NCI-H187 treated with DMSO at 0.1 percent for 48 hours (cell line): ENCODE measurements at regions not wholly inside any gene's neighbourhood (a gene's known extent, or its start where the extent isn't known, plus 50 kb on each side); places are given as distances from the start of the nearest gene placed in this dataset.
"Not testable (repeated sequence)": the region's sequence is repeated elsewhere in the genome, so short reads cannot be mapped to it uniquely, and the experiment has no call there.

Experiments
- DNase-seq: peaks from one replicate; lab custom pipeline; 2025; lab: John Stamatoyannopoulos, UW

- no peak for DNase-seq
Measured at GRCh38 chr9:103399535-103399934, 404.4 kb downstream of the CYLC2 start.

- no peak for DNase-seq
Measured at GRCh38 chr9:103407260-103407659, 412.1 kb downstream of the CYLC2 start.

GRCh38 chr9:103410059-103410458, 414.9 kb downstream of the CYLC2 start:
- DNase-seq = no peak

GRCh38 chr9:103427696-103428095, 432.6 kb downstream of the CYLC2 start:
- no peak for DNase-seq

GRCh38 chr9:103430469-103430868, 435.3 kb downstream of the CYLC2 start:
- no peak for DNase-seq

GRCh38 chr9:103431809-103432208, 436.7 kb downstream of the CYLC2 start:
- no peak for DNase-seq

- DNase-seq = no peak
Measured at GRCh38 chr9:103444176-103444575, 449.0 kb downstream of the CYLC2 start.

- no peak for DNase-seq
Measured at GRCh38 chr9:103458826-103459225, 463.7 kb downstream of the CYLC2 start.

- no peak for DNase-seq
Measured at GRCh38 chr9:103471241-103471640, 476.1 kb downstream of the CYLC2 start.

- no peak for DNase-seq
Measured at GRCh38 chr9:103474156-103474555, 479.0 kb downstream of the CYLC2 start.

GRCh38 chr9:103483471-103484096, 488.5 kb downstream of the CYLC2 start:
- no peak for DNase-seq

- DNase-seq = no peak
Measured at GRCh38 chr9:103485138-103485537, 490.0 kb downstream of the CYLC2 start.

- no peak for DNase-seq
Measured at GRCh38 chr9:103514767-103515166, 519.6 kb downstream of the CYLC2 start.

- no peak for DNase-seq
Measured at GRCh38 chr9:103522409-103522808, 527.3 kb downstream of the CYLC2 start.

GRCh38 chr9:103530934-103531333, 535.8 kb downstream of the CYLC2 start:
- no peak for DNase-seq

- no peak for DNase-seq
Measured at GRCh38 chr9:103533318-103533717, 538.2 kb downstream of the CYLC2 start.

- no peak for DNase-seq
Measured at GRCh38 chr9:103537426-103537825, 542.3 kb downstream of the CYLC2 start.

GRCh38 chr9:103545260-103545659, 548.8 kb upstream of the SMC2 start:
- no peak for DNase-seq

GRCh38 chr9:103552712-103553111, 541.4 kb upstream of the SMC2 start:
- no peak for DNase-seq

GRCh38 chr9:103574056-103574455, 520.1 kb upstream of the SMC2 start:
- no peak for DNase-seq

- no peak for DNase-seq
Measured at GRCh38 chr9:103586721-103587120, 507.4 kb upstream of the SMC2 start.

- DNase-seq = no peak
Measured at GRCh38 chr9:103601287-103601686, 492.8 kb upstream of the SMC2 start.

GRCh38 chr9:103611950-103612349, 482.2 kb upstream of the SMC2 start:
- not testable (repeated sequence) for DNase-seq

- no peak for DNase-seq
Measured at GRCh38 chr9:103615994-103616393, 478.1 kb upstream of the SMC2 start.

GRCh38 chr9:103617046-103617445, 477.1 kb upstream of the SMC2 start:
- DNase-seq = no peak
